Fibroblast of skin of scalp (primary cell): ENCODE measurements at regions not wholly inside any gene's neighbourhood (a gene's known extent, or its start where the extent isn't known, plus 50 kb on each side); places are given as distances from the start of the nearest gene placed in this dataset.
"Not testable (repeated sequence)": the region's sequence is repeated elsewhere in the genome, so short reads cannot be mapped to it uniquely, and the experiment has no call there.

Experiments used
- DNase-seq: peaks from one replicate; pipeline ENCODE4 v3.0.0-alpha.2; 2013

- DNase-seq = not testable (repeated sequence)
Observed at GRCh38 chr1:47664896-47665295, 227.1 kb downstream of the FOXD2 start.

GRCh38 chr1:47669081-47669585, 231.3 kb downstream of the FOXD2 start:
- DNase-seq = no peak

DNA sequence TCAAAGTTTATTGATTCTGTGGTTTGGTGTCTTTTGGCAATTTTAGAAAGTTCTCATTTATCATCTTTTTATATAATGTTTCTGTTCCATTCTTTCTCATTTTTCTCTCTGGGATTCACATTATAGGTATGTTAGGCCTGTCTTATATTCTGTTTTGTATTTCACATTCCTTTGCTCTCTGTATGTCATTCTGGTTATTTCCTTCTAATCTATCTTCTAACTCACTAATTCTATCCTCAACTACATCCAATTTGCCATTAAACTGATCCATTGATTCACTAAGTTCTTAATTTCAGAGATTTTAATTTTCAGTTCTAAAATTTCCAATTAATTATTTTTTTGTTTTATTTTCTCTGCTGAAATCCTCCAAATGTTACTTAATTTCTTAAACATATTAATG, 234.8 kb downstream of the FOXD2 start:
- DNase-seq = no peak

DNA sequence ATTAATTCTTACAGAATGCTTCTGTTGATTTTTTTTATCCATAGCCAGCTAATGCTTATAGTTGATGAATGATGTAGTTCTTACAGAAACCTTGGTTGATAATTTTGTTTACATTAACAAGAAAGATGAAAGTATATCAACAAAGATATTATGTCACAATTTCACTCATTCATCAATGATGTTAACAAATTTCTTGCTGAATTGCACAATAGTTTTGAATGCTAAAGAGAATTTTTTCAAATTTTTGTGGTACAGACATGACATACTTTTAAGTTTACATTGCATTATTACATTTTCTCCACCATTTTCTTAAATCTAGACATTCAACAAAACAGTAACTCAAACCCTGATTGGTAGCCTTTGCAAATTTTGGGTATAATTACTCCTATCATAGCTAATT, 236.3 kb downstream of the FOXD2 start:
- no peak for DNase-seq

- DNase-seq = no peak
Observed at GRCh38 chr1:47675047-47675675, 237.3 kb downstream of the FOXD2 start.

GRCh38 chr1:47675721-47676120, 237.9 kb downstream of the FOXD2 start:
- DNase-seq = no peak

DNA sequence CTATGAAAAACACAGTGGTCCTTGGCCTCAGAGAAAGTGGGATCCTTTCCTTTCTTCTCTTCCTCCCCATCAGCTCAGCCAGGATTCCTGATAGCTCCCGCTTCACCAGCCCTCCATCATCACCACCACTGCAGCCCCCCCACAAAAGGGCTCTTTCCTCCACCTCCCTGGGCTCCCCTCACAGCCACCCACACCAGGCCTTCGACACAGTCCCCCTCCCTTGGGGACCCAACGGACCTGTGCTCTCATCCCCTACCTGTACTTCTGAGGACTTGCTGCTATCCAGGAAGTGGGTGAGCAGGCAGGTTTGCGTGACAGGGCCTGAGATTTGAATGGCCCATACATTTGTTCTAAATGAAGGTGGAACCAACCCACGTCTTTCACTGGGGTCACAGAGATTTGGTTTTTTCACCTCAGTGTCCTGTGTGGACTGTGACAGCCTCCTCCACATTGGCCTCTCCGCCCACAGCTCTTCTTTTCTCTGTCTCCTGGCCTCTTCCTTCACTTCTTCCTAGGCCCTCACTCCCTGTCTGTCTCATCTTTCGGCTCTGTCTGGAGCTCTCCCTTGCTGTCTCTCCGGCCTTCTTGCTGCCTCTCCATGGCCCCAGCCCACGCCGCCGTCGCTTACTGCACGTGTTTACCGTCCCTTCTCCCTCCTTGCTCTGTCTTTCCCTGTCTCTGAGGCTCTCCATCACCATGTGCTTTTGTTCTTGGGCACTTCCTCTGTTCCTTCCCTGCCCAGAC, 238.6 kb downstream of the FOXD2 start:
- no peak for DNase-seq

GRCh38 chr1:47677241-47677940, 239.5 kb downstream of the FOXD2 start:
- no peak for DNase-seq

DNA sequence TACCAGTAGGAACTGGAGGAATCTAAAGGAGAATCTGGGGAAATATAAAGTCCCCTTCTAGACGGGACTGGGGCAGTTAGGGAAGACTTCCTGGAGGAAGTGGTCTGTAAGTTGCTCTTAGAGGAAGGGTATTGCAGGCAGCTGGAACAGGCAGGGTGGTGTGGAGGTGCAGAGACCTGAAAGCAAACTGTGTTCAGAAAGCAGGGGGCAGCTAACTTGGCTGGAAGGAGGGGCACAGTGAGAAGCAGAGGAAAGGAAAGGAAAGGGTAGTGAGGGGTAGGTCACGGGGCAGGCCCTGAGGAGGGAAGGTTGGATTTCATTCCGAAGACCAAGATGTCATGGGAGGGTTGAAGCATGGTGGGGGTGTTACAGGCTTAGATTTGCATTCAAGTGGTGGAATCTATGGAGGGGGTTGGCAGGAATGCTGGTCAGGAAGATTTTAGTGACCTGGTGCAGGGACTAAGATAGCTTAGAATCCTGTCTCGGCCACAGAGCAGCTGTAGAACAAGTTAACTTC, 240.7 kb downstream of the FOXD2 start:
- DNase-seq = no peak

DNA sequence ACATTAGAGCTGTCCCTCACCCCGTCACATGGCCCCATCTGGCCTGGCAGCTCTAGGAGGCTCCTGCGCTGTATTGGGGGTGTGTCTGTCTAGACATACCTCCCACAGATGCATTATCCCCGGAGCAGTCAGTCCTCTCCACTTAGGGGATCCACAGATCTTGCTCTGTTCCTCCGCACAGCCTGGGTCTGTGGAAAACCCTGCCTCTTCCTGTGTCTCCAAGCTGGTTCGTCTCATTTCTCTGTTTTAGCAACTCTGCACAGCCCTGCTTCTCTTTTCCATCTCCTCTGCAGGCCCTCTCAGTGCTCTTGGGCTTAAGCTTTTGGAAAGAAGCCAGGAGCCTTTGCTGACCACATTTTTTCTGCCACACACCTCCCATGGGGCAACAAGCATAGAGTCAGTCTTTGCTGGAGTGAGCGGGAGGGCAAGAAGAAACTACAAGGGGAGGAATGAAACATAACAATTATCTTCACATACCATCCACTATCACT, 241.5 kb downstream of the FOXD2 start:
- peak; percentile 76 for DNase-seq

DNA sequence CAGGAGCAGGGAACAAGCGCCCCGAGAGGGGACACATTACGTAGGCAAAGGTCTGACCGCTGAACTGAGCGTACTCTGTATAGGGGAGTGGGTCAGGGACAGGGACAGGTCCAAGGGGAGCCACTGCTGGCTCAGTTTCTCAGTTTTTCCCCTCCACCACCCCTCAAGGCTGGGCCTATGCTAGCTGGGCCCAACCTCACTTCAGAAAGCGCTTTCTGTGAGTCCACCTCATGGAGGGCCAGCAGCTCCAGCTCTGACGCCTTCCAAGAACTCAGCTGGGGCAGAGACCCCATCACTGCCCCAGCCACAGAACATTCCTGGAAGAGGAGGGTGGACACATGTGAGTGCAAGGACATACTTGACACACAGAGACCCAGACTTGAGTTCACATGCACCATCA, 242.0 kb downstream of the FOXD2 start:
- no peak for DNase-seq

DNA sequence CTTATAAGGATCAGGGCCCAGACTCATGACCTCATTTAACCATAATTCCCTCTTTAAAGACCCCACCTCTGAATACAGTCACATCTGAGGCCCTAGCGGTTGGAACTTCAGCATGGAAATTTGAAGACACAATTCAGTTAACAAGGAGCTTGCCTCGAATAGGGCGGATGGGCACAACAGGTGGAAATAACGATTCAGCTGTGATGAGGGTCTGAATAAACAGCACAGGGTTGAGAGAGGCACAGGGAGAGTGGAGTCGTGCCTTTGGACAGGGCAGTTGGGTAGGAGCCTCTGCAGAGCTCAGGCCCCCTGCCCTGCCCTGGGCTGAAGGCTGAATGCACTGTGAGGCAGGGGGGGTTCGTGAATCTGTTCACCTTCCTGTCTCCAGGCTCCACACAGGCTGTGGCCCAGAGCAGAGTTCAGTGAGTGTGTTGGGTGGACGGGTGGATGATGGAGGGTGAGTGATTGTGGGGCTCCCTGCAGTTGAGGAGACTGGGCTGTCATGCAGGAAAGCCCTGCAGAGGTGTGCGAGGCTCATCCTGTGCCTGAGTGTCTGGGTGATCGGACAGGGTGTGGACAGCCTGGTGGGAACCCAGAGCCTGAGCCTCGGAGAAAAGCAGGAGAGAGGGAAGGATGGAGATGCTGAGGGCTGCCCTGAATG, 243.1 kb downstream of the FOXD2 start:
- no peak for DNase-seq

DNA sequence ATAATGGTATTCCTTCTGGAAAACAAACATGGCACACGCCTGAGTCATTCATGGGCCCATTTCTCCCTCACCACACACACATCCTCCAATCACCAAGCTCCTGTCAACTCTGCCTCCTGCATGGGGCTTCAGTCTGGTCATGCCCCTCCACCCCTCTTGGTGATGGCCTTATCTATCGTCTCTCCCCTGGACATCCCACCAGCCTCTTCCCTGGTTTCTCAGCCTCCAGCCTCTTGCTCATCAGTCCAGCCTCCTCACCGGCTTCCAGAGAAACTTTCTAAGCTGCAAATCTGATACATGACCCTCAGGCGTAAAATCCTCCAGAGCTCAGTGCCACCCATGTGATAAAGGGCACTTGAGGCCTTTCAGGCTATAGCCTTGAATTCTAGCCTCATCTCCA, 243.9 kb downstream of the FOXD2 start:
- no peak for DNase-seq

DNA sequence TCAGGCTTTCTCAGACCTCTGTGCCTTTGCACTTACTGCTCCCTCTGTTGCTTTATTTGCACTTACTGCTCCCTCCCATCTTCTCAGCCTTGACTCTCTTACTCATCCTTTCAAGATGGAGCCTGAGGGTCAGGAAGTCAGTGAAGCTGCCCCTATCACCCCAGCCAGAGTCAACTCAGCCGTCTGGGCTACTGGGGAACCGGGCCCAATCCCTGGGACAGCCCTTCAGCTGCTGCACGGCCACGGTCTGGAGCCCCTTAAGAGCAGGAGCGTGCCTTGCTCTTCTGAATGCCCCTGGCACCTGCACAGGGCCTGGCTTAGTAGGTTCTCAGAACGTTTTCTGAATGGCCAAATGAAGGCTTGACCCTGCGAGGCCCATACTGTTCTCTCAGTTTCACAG, 244.4 kb downstream of the FOXD2 start:
- no peak for DNase-seq

GRCh38 chr1:47682786-47683350, 245.0 kb downstream of the FOXD2 start:
- DNase-seq = no peak

DNA sequence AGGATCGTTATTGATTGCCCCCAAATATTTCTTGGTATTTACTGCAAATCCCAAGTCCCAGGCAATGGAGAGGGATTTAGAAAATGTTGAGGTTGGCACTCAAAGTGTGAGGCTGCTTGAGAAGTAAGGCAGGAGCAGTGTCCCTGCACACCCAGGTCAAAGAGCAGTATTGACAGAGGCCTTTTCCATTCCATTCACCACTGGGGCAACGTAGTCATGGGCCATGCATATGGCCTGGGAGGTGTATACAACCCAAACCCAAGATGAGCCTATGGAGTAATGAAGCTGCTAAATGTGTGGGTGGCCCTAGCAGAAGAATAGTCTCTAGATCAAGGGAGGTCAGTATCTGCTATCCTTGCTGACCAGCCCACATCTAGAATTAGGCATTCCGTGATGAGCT, 245.6 kb downstream of the FOXD2 start:
- no peak for DNase-seq

GRCh38 chr1:47684518-47684917, 246.7 kb downstream of the FOXD2 start:
- DNase-seq = no peak

DNA sequence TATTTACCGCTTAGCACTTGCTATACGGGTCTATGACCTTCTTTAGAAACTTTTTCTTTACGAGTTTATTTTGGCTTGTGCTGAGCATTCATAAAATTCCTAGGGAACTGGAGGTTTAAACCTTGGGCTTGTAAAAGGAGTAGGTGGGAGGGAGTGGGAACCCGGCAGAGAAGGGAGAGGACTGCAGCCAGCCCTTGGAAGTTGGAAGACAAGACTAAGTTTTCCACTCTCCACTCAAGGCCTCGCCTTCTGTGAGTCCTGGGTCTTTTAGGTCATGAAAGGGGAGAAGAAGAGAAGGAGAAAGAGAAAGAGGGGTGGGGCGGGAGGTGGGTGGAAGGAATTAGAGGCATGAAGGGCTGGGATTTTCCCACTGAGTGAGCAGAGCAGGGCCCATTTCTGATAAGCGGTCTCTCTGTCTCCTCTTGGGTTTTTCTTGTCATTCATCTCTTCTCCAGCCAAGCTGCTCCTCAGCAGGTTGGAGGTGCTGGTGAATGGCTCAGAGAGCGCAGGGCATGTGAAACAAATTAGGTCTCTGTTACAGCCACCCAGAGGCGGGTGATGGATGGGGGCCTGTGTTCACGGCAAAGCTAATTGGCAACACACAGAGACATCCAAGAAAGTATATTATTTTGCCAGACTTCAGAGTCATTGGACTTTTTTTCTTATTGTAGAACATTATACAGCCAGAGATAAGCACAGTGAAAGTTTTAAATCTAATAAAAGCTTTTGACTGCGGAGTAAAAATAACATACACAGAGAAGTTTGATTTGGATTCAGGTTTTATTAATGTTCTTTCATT, 247.3 kb downstream of the FOXD2 start:
- no peak for DNase-seq

DNA sequence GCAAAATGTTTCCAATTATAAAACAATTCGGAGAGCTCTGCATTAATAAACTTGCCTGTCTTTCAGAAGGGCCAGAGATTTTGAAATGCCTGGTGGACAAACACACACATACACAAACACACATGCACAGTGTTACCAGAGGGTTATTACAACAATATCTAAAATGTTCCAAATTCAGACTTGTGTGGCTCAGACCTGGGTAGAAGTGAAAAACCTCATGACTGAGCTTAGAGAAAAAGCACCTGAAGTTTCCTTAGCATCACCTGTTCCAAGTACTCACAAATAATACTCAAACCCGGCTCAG, 247.9 kb downstream of the FOXD2 start:
- no peak for DNase-seq

DNA sequence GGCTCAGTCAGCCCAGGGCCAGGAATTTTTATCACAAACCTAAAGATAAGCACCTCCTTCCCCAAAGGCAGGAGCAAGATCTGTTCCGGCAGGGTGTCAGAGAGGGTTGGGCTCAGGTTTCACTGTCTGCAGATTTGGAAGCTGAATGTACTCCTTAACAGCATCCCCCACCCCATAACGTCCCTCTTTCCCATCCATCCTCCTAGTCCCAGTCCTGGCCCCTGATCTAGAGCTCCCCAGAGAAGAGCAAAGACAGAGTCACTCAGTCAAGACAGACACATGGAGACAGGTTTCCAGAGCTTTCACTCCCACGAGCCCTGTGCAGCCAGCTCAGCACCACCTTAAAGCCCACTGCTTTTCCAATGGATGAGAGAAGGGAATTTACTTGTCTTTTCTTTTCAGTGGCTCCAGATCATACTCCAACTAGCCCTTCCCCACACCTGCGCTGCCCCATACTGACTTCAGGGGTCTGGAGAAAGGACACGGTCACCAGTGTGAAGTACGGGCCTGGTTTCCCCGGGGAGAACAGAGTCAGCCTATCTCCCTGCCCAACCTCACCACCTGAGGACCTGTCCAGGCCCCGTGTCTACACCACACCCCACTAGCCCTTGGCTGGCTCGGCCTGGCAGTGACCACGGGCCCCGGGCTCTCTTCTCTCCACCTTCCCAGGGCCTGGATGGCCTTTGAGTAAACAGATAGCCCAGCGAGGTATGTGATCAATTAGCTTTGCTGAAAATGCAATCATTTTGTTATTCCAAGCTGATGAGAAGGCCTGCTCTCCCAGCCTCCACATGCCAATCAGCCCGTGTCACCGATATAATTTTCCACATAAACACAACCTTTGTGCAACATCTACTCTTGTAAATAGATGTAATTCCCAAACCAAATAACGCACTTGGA, 249.1 kb downstream of the FOXD2 start:
- DNase-seq = no peak
